ENCODE measurements at regions not wholly inside any gene's neighbourhood (a gene's known extent, or its start where the extent isn't known, plus 50 kb on each side); places are given as distances from the start of the nearest gene placed in this dataset.
"Not testable (repeated sequence)": the region's sequence is repeated elsewhere in the genome, so short reads cannot be mapped to it uniquely, and the experiment has no call there.

- in situ Hi-C loops (cut with MboI; ENCODE audit: low sequenced_read_pairs), result no loop called here
- DNase-seq (ENCODE audit: low spot score in 2 of 2), result no peak
- no peaks in the 10 kb centered on the region for H3K36me3 ChIP-seq (replicated peaks)
- H3K27me3 ChIP-seq (ENCODE audit: low read depth), result no peaks in the 10 kb centered on the region
- no peaks in the 10 kb centered on the region for H3K9me3 ChIP-seq
- H3K4me1 ChIP-seq, result no peaks in the 10 kb centered on the region
- no peak overlapping the region for H3K4me3 ChIP-seq
These were observed 164.9 kb downstream of the THBS2 start for GRCh38 chr6:169088762-169089161.

- H3K4me1 ChIP-seq, result no peaks in the 10 kb centered on the region
- DNase-seq (ENCODE audit: low spot score in 2 of 2), result no peak
- H3K4me3 ChIP-seq, result no peak overlapping the region
- no peaks in the 10 kb centered on the region for H3K27me3 ChIP-seq (ENCODE audit: low read depth)
- in situ Hi-C loops (cut with MboI; ENCODE audit: low sequenced_read_pairs), result no loop called here
- no peaks in the 10 kb centered on the region for H3K36me3 ChIP-seq (replicated peaks)
- H3K9me3 ChIP-seq, result no peaks in the 10 kb centered on the region
These were observed 166.1 kb downstream of the THBS2 start for GRCh38 chr6:169087443-169088041.

DNA sequence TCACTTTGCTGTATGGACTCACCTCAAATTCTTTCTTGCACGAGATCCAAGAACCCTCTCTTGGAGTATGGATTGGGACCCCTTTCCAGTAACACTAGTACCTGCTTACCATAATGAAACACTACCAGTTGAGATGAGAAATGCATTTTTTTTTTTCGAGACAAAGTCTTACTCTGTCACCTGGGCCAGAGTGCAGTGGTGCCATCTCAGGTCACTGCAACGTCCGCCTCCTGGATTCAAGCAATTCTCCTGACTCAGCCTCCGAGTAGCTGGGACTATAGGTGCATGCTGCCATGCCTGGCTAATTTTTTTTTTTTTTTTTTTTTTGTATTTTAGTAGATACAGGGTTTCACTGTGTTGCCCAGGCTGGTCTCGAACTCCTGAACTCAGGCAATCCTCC, 167.0 kb downstream of the THBS2 start:
- H3K36me3 ChIP-seq (replicated peaks); H3K9me3 ChIP-seq; H3K4me3 ChIP-seq; in situ Hi-C loops (cut with MboI; ENCODE audit: low sequenced_read_pairs); DNase-seq (ENCODE audit: low spot score in 2 of 2); H3K27me3 ChIP-seq (ENCODE audit: low read depth); H3K4me1 ChIP-seq: not testable (repeated sequence)

- Histone ChIP-seq H3K4me1 (no peaks in the 10 kb centered on the region), H3K4me3 (no peak overlapping the region), H3K27me3 (ENCODE audit: low read depth) (no peaks in the 10 kb centered on the region), H3K36me3 (replicated peaks) (no peaks in the 10 kb centered on the region), H3K9me3 (no peaks in the 10 kb centered on the region)
- no peak for DNase-seq (ENCODE audit: low spot score in 2 of 2)
- in situ Hi-C loops (cut with MboI; ENCODE audit: low sequenced_read_pairs), result no loop called here
These were observed 167.6 kb downstream of the THBS2 start for GRCh38 chr6:169086020-169086419.

DNA sequence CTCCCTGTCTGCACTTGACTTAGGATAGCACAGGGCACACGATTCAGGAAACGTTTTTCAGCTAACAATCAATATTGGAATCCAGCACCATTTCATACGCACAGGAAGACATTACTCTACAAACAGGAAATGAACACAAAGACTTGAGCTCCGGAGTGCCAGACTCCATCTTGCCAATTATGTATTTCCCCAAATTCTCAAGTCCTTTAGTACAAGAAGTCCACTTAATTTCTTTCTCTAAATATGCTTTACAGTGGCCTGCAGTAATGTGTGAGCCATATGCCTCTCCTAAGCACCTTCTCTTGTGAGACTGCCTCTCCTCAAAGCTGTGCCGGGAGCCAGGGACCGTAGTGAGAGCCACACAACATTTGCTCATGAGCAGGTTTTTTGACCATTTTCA, 168.2 kb downstream of the THBS2 start:
- H3K4me3 ChIP-seq, result no peak overlapping the region
- no peaks in the 10 kb centered on the region for H3K4me1 ChIP-seq
- no peaks in the 10 kb centered on the region for H3K9me3 ChIP-seq
- in situ Hi-C loops (cut with MboI; ENCODE audit: low sequenced_read_pairs), result no loop called here
- DNase-seq (ENCODE audit: low spot score in 2 of 2), result no peak
- no peaks in the 10 kb centered on the region for H3K36me3 ChIP-seq (replicated peaks)
- H3K27me3 ChIP-seq (ENCODE audit: low read depth), result no peaks in the 10 kb centered on the region

DNA sequence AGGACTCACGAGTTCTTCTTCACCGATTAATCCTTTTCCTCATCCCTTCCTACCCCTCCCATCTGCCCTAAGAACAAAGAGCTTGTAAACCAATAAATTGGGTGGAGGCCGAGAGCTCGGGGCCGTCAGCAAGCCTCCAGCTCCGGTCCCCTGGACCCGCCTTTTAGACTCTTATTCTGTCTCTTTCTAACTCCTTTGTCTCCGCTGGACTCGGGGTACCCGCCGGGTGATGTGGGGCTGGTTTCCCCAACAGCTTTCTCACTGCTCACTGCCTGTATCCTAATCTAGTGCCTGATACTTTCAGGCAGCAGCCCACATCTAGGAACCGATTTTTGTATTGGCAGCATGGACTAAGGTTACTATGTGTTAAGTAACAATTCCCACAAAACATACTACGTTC, 169.1 kb downstream of the THBS2 start:
- H3K4me3 ChIP-seq; H3K9me3 ChIP-seq; DNase-seq (ENCODE audit: low spot score in 2 of 2); in situ Hi-C loops (cut with MboI; ENCODE audit: low sequenced_read_pairs); H3K4me1 ChIP-seq; H3K27me3 ChIP-seq (ENCODE audit: low read depth); H3K36me3 ChIP-seq (replicated peaks): not testable (repeated sequence)

GRCh38 chr6:169084067-169084466, 169.6 kb downstream of the THBS2 start:
- Histone ChIP-seq H3K36me3 (replicated peaks) (no peaks in the 10 kb centered on the region), H3K4me3 (no peak overlapping the region), H3K27me3 (ENCODE audit: low read depth) (no peaks in the 10 kb centered on the region), H3K9me3 (no peaks in the 10 kb centered on the region), H3K4me1 (no peaks in the 10 kb centered on the region)
- in situ Hi-C loops (cut with MboI; ENCODE audit: low sequenced_read_pairs), result no loop called here
- no peak for DNase-seq (ENCODE audit: low spot score in 2 of 2)

DNA sequence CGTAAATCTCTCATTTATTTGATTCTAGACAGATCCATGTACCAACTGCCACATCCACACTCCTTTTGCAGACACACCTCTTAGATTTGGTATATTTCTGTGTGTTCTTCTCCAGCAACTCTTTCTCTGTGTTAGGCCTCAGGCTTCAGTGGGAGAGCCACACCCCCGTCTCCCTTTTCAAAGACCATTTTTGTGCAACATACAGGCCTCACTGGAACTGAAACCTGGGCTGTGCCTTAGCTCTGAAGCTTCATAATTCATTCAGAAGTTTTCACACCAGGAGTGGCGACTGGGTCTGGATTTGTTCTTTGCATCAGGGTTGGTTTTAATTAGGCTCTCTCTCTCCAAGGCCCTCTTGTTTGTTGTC, 170.2 kb downstream of the THBS2 start:
- in situ Hi-C loops (cut with MboI; ENCODE audit: low sequenced_read_pairs), result no loop called here
- H3K4me1 ChIP-seq, result no peaks in the 10 kb centered on the region
- H3K27me3 ChIP-seq (ENCODE audit: low read depth), result no peaks in the 10 kb centered on the region
- no peaks in the 10 kb centered on the region for H3K36me3 ChIP-seq (replicated peaks)
- H3K9me3 ChIP-seq, result no peaks in the 10 kb centered on the region
- no peak for DNase-seq (ENCODE audit: low spot score in 2 of 2)
- no peak overlapping the region for H3K4me3 ChIP-seq

DNA sequence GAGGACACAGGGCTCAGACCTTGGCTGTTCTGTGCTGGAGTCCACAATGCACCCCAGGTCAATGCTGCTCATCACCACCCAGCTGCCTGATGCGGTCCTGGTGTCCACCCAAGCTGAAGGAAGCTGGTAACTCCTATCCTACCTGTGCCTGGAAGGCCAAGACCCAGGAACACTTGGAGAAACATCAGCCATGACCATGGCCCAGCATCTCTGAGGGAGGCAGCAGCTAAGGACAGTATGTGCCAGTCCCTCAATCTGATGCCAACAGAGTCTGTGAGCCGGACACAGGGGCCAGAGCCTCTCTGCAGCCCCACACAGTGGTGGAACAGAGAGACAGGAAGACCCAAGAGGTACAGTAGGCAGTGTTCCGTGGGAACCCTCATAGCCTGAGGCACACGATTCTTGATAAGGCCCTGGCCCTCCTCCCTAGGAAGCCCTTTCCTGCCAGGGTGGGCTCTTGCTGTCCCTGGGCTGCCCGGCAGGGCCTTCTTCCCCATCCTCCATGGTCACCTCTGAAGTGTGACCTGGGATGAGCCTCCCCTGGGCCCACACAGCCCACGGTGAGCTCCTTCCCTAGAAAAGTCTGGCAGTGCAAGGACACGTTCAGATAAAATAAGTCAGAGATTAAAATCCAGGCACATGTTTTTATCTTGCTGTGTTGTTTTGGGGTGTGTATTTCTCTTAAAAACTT, 170.7 kb downstream of the THBS2 start:
- no peak for DNase-seq (ENCODE audit: low spot score in 2 of 2)
- Histone ChIP-seq H3K27me3 (ENCODE audit: low read depth) (no peaks in the 10 kb centered on the region), H3K4me1 (no peaks in the 10 kb centered on the region), H3K4me3 (no peak overlapping the region), H3K9me3 (no peaks in the 10 kb centered on the region), H3K36me3 (replicated peaks) (no peaks in the 10 kb centered on the region)
- in situ Hi-C loops (cut with MboI; ENCODE audit: low sequenced_read_pairs), result no loop called here

GRCh38 chr6:169082093-169082492, 171.6 kb downstream of the THBS2 start:
- H3K9me3 ChIP-seq, result no peaks in the 10 kb centered on the region
- in situ Hi-C loops (cut with MboI; ENCODE audit: low sequenced_read_pairs), result no loop called here
- H3K4me1 ChIP-seq, result no peaks in the 10 kb centered on the region
- H3K36me3 ChIP-seq (replicated peaks), result no peaks in the 10 kb centered on the region
- DNase-seq (ENCODE audit: low spot score in 2 of 2), result no peak
- no peaks in the 10 kb centered on the region for H3K27me3 ChIP-seq (ENCODE audit: low read depth)
- H3K4me3 ChIP-seq, result no peak overlapping the region

- in situ Hi-C loops (cut with MboI; ENCODE audit: low sequenced_read_pairs), result no loop called here
- Histone ChIP-seq H3K4me1 (no peaks in the 10 kb centered on the region), H3K4me3 (no peak overlapping the region), H3K27me3 (ENCODE audit: low read depth) (no peaks in the 10 kb centered on the region), H3K36me3 (replicated peaks) (no peaks in the 10 kb centered on the region), H3K9me3 (no peaks in the 10 kb centered on the region)
- no peak for DNase-seq (ENCODE audit: low spot score in 2 of 2)
These were observed 172.4 kb downstream of the THBS2 start for GRCh38 chr6:169081248-169081647.

DNA sequence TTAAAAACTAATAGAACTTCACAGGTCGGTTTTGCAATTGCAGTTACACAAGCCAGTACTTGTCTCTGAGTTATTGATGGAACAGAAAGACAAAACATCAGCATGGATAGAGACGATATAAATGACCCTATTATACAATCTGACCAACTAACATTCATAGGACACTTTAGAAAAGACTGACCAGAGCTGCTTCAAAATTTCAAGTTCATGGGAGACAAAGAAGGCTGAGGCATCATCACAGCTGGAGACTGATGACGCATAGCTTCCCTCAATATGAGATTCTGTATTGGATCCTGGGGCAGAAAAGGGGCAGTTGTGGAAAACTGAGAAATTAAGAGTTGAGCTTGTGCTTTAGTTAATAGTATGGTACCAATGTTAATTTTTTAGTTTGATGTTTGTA, 174.0 kb downstream of the THBS2 start:
- H3K27me3 ChIP-seq (ENCODE audit: low read depth), result no peaks in the 10 kb centered on the region
- no peaks in the 10 kb centered on the region for H3K9me3 ChIP-seq
- no peaks in the 10 kb centered on the region for H3K4me1 ChIP-seq
- in situ Hi-C loops (cut with MboI; ENCODE audit: low sequenced_read_pairs), result no loop called here
- DNase-seq (ENCODE audit: low spot score in 2 of 2), result no peak
- H3K36me3 ChIP-seq (replicated peaks), result no peaks in the 10 kb centered on the region
- no peak overlapping the region for H3K4me3 ChIP-seq

- Histone ChIP-seq H3K4me1 (no peaks in the 10 kb centered on the region), H3K4me3 (no peak overlapping the region), H3K27me3 (ENCODE audit: low read depth) (no peaks in the 10 kb centered on the region), H3K36me3 (replicated peaks) (no peaks in the 10 kb centered on the region), H3K9me3 (no peaks in the 10 kb centered on the region)
- DNase-seq (ENCODE audit: low spot score in 2 of 2), result no peak
- in situ Hi-C loops (cut with MboI; ENCODE audit: low sequenced_read_pairs), result no loop called here
These were observed 175.1 kb downstream of the THBS2 start for GRCh38 chr6:169078399-169079145.

GRCh38 chr6:169075915-169076654, 177.6 kb downstream of the THBS2 start:
- DNase-seq (ENCODE audit: low spot score in 2 of 2), result no peak
- H3K4me3 ChIP-seq, result no peak overlapping the region
- no peaks in the 10 kb centered on the region for H3K9me3 ChIP-seq
- no peaks in the 10 kb centered on the region for H3K27me3 ChIP-seq (ENCODE audit: low read depth)
- H3K4me1 ChIP-seq, result no peaks in the 10 kb centered on the region
- H3K36me3 ChIP-seq (replicated peaks), result no peaks in the 10 kb centered on the region
- in situ Hi-C loops (cut with MboI; ENCODE audit: low sequenced_read_pairs), result no loop called here

All from HAP-1 (cell line).